Liver (tissue), 3 donors: ENCODE measurements at regions not wholly inside any gene's neighbourhood (a gene's known extent, or its start where the extent isn't known, plus 50 kb on each side); places are given as distances from the start of the nearest gene placed in this dataset.

Source experiments
- RXRA ChIP-seq, 2 donors: IDR thresholded peaks; 2 replicates each; pipeline ENCODE4 v1.6.1; 2017 to 2018; ENCODE audit warnings: antibody characterized with exemption in 2 of 2, mild to moderate bottlenecking in 1 of 2
- TAF1 ChIP-seq: conservative IDR thresholded peaks from 2 replicates; pipeline ENCODE4 v1.6.1; 2016; ENCODE audit warnings: antibody characterized with exemption, mild to moderate bottlenecking
- TF ChIP-seq, protein P1 (sequence below): fragments of 150-350 bp; IDR thresholded peaks from 2 replicates; pipeline ENCODE4 v1.5.1; 2017; ENCODE audit warnings: improper control_type of control experiment, low read depth, low read length; ENCODE audit not compliant: missing input control
- TF ChIP-seq, protein P2 (sequence below): IDR thresholded peaks from 2 replicates; pipeline ENCODE4 v1.6.1; 2016; ENCODE audit warnings: antibody characterized with exemption, mild to moderate bottlenecking
- donor health status: healthy.
- donor health status: healthy.

DNA sequence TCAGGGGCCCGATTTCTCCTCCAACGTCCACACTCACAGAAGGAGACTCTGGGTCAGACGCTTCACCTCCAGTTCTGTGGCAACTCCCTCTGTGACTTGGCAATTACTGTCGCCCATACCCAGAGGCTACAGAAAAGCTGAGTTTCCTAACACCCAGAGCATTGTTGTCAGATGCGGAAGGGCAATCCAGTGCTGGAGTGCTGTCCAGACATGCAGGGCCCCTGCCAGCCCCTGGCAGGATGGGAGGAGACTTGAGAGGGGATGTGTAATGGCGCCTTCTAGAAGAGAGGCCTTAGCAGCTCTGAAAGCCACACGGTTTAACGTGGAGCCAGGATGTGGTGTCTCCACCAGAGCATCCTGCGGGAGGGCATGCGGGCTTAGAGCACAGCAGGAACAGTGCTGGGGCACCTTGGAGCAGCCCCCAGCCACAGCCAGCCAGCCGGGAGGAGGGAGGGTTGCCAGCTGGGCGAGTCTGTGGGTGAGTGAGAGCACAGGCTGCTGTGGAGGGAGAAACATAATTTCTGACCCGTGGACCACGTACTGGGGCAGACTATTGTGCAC lies 139.4 kb upstream of the IRX1 start:
- TF ChIP-seq, protein P1, sequence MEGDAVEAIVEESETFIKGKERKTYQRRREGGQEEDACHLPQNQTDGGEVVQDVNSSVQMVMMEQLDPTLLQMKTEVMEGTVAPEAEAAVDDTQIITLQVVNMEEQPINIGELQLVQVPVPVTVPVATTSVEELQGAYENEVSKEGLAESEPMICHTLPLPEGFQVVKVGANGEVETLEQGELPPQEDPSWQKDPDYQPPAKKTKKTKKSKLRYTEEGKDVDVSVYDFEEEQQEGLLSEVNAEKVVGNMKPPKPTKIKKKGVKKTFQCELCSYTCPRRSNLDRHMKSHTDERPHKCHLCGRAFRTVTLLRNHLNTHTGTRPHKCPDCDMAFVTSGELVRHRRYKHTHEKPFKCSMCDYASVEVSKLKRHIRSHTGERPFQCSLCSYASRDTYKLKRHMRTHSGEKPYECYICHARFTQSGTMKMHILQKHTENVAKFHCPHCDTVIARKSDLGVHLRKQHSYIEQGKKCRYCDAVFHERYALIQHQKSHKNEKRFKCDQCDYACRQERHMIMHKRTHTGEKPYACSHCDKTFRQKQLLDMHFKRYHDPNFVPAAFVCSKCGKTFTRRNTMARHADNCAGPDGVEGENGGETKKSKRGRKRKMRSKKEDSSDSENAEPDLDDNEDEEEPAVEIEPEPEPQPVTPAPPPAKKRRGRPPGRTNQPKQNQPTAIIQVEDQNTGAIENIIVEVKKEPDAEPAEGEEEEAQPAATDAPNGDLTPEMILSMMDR = no peak
- TF ChIP-seq RXRA (IDR thresholded peaks at IDR 0.05) (no peak), TAF1 (no peak)
- TF ChIP-seq, protein P2, sequence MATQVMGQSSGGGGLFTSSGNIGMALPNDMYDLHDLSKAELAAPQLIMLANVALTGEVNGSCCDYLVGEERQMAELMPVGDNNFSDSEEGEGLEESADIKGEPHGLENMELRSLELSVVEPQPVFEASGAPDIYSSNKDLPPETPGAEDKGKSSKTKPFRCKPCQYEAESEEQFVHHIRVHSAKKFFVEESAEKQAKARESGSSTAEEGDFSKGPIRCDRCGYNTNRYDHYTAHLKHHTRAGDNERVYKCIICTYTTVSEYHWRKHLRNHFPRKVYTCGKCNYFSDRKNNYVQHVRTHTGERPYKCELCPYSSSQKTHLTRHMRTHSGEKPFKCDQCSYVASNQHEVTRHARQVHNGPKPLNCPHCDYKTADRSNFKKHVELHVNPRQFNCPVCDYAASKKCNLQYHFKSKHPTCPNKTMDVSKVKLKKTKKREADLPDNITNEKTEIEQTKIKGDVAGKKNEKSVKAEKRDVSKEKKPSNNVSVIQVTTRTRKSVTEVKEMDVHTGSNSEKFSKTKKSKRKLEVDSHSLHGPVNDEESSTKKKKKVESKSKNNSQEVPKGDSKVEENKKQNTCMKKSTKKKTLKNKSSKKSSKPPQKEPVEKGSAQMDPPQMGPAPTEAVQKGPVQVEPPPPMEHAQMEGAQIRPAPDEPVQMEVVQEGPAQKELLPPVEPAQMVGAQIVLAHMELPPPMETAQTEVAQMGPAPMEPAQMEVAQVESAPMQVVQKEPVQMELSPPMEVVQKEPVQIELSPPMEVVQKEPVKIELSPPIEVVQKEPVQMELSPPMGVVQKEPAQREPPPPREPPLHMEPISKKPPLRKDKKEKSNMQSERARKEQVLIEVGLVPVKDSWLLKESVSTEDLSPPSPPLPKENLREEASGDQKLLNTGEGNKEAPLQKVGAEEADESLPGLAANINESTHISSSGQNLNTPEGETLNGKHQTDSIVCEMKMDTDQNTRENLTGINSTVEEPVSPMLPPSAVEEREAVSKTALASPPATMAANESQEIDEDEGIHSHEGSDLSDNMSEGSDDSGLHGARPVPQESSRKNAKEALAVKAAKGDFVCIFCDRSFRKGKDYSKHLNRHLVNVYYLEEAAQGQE = no peak
